ENCODE measurements at regions not wholly inside any gene's neighbourhood (a gene's known extent, or its start where the extent isn't known, plus 50 kb on each side); places are given as distances from the start of the nearest gene placed in this dataset.

DNA sequence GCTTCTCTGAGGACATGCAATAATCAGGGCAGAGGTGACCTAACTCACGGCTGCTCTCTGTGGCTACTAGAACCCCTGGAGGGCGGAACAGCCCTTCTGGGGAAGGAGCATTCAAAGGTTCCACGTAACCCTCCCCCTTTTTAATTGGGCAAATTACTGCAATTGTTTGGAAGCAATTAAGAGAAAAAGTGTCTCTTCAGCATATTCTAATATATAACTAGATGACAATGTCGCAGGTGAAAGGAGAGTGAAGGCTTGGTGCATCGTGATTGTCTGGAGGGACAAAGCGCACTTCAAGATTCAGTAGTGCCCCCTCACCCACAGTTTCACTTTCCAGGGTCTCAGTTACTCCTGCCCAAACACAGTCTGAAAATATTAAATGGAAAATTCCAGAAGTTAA lies 720.8 kb downstream of the DCDC2C start:
- Mint-ChIP-seq H3K27ac (no peak overlapping the region), H3K27me3 (no peaks in the 10 kb centered on the region), H3K4me1 (no peaks in the 10 kb centered on the region), H3K9me3 (peaks cover 2 to 14% (median 7%) of the 10 kb centered on the region in 7 donors), H3K4me3 (no peak overlapping the region), H3K36me3 (no peaks in the 10 kb centered on the region)
- Histone ChIP-seq H3K27ac (ENCODE audit: insufficient read depth, low read length, poor library complexity, severe bottlenecking) (no peak overlapping the region), H3K4me3 (ENCODE audit: low read depth, low read length) (no peak overlapping the region), H3K36me3 (ENCODE audit: control insufficient read depth, insufficient read depth, low read length) (no peaks in the 10 kb centered on the region), H3K4me1 (ENCODE audit: control insufficient read depth, insufficient read depth, low read length, poor library complexity, severe bottlenecking) (no peaks in the 10 kb centered on the region), H3K9me3 (ENCODE audit: control insufficient read depth in 2 of 2, low read length in 2 of 2) (peaks cover 0 to 5% of the 10 kb centered on the region in 2 experiments), H3K27me3 (ENCODE audit: control insufficient read depth, insufficient read depth, low read length) (no peaks in the 10 kb centered on the region)
- no peak for DNase-seq
- ATAC-seq (ENCODE audit: low read depth in 2 of 2), result no peak

DNA sequence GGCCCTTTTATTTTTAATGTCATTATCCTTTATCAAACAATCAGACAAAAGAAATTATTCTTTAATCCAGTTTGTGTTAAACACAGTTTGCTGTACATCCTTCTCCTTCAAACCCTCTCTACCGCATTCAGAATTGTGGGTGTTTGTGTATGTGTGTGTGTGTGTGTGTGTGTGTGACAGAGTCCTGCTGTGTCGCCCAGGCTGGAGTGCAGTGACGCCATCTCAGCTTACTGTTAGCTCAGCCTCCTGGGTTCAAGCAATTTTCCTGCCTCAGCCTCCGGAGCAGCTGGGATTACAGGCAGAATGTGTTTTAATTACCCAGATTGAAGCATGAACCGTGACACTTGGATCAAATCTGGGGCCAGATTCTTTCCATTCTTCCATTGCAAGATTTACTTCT lies 723.7 kb downstream of the DCDC2C start:
- no peak overlapping the region for H3K4me3 Mint-ChIP-seq
- ATAC-seq (ENCODE audit: low read depth in 2 of 2) (no peak), DNase-seq (no peak)
- no peak overlapping the region for H3K4me3 ChIP-seq (ENCODE audit: low read depth, low read length)
- no peaks in the 10 kb centered on the region for H3K36me3 ChIP-seq (ENCODE audit: control insufficient read depth, insufficient read depth, low read length)
- H3K9me3 Mint-ChIP-seq, result peaks cover 2 to 7% (median 4%) of the 10 kb centered on the region in 7 donors
- H3K9me3 ChIP-seq (ENCODE audit: control insufficient read depth in 2 of 2, low read length in 2 of 2), result no peaks in the 10 kb centered on the region
- H3K36me3 Mint-ChIP-seq, result no peaks in the 10 kb centered on the region
- no peak overlapping the region for H3K27ac ChIP-seq (ENCODE audit: insufficient read depth, low read length, poor library complexity, severe bottlenecking)
- H3K27ac Mint-ChIP-seq, result no peak overlapping the region
- no peaks in the 10 kb centered on the region for H3K27me3 ChIP-seq (ENCODE audit: control insufficient read depth, insufficient read depth, low read length)
- no peaks in the 10 kb centered on the region for H3K27me3 Mint-ChIP-seq
- H3K4me1 ChIP-seq (ENCODE audit: control insufficient read depth, insufficient read depth, low read length, poor library complexity, severe bottlenecking), result no peaks in the 10 kb centered on the region
- no peaks in the 10 kb centered on the region for H3K4me1 Mint-ChIP-seq

GRCh38 chr2:4445821-4446220 lies 742.4 kb downstream of the DCDC2C start:
- Mint-ChIP-seq H3K36me3 (no peaks in the 10 kb centered on the region), H3K27ac (no peak overlapping the region), H3K4me3 (no peak overlapping the region), H3K4me1 (no peaks in the 10 kb centered on the region), H3K9me3 (peaks cover 0 to 11% (median 5%) of the 10 kb centered on the region in 7 donors), H3K27me3 (no peaks in the 10 kb centered on the region)
- peaks cover 0 to 3% of the 10 kb centered on the region in 2 experiments for H3K9me3 ChIP-seq (ENCODE audit: control insufficient read depth in 2 of 2, low read length in 2 of 2)
- H3K27me3 ChIP-seq (ENCODE audit: control insufficient read depth, insufficient read depth, low read length), result no peaks in the 10 kb centered on the region
- no peak for DNase-seq
- no peak overlapping the region for H3K27ac ChIP-seq (ENCODE audit: insufficient read depth, low read length, poor library complexity, severe bottlenecking)
- no peak overlapping the region for H3K4me3 ChIP-seq (ENCODE audit: low read depth, low read length)
- no peaks in the 10 kb centered on the region for H3K36me3 ChIP-seq (ENCODE audit: control insufficient read depth, insufficient read depth, low read length)
- no peak for ATAC-seq (ENCODE audit: low read depth in 2 of 2)
- no peaks in the 10 kb centered on the region for H3K4me1 ChIP-seq (ENCODE audit: control insufficient read depth, insufficient read depth, low read length, poor library complexity, severe bottlenecking)

GRCh38 chr2:4454907-4455306 lies 751.5 kb downstream of the DCDC2C start:
- Histone ChIP-seq H3K4me3 (ENCODE audit: low read depth, low read length) (no peak overlapping the region), H3K9me3 (ENCODE audit: control insufficient read depth in 2 of 2, low read length in 2 of 2) (peaks cover 5 to 7% of the 10 kb centered on the region in 2 experiments), H3K27me3 (ENCODE audit: control insufficient read depth, insufficient read depth, low read length) (no peaks in the 10 kb centered on the region), H3K27ac (ENCODE audit: insufficient read depth, low read length, poor library complexity, severe bottlenecking) (no peak overlapping the region), H3K36me3 (ENCODE audit: control insufficient read depth, insufficient read depth, low read length) (no peaks in the 10 kb centered on the region), H3K4me1 (ENCODE audit: control insufficient read depth, insufficient read depth, low read length, poor library complexity, severe bottlenecking) (no peaks in the 10 kb centered on the region)
- no peak for ATAC-seq (ENCODE audit: low read depth in 2 of 2)
- Mint-ChIP-seq H3K27ac (no peak overlapping the region), H3K4me3 (no peak overlapping the region), H3K27me3 (no peaks in the 10 kb centered on the region), H3K9me3 (peaks cover 0 to 16% (median 9%) of the 10 kb centered on the region in 7 donors), H3K36me3 (no peaks in the 10 kb centered on the region), H3K4me1 (no peaks in the 10 kb centered on the region)
- DNase-seq, result no peak

GRCh38 chr2:4455486-4456155 lies 752.2 kb downstream of the DCDC2C start:
- DNase-seq (no peak), ATAC-seq (ENCODE audit: low read depth in 2 of 2) (no peak)
- Mint-ChIP-seq H3K4me1 (no peaks in the 10 kb centered on the region), H3K36me3 (no peaks in the 10 kb centered on the region), H3K9me3 (peaks cover 0 to 16% (median 9%) of the 10 kb centered on the region in 7 donors), H3K27ac (no peak overlapping the region), H3K4me3 (no peak overlapping the region), H3K27me3 (no peaks in the 10 kb centered on the region)
- Histone ChIP-seq H3K36me3 (ENCODE audit: control insufficient read depth, insufficient read depth, low read length) (no peaks in the 10 kb centered on the region), H3K27ac (ENCODE audit: insufficient read depth, low read length, poor library complexity, severe bottlenecking) (no peak overlapping the region), H3K9me3 (ENCODE audit: control insufficient read depth in 2 of 2, low read length in 2 of 2) (peaks cover 5 to 7% of the 10 kb centered on the region in 2 experiments), H3K27me3 (ENCODE audit: control insufficient read depth, insufficient read depth, low read length) (no peaks in the 10 kb centered on the region), H3K4me3 (ENCODE audit: low read depth, low read length) (no peak overlapping the region), H3K4me1 (ENCODE audit: control insufficient read depth, insufficient read depth, low read length, poor library complexity, severe bottlenecking) (no peaks in the 10 kb centered on the region)

- peaks cover 2 to 11% (median 7%) of the 10 kb centered on the region in 7 donors for H3K9me3 Mint-ChIP-seq
- Histone ChIP-seq H3K4me1 (ENCODE audit: control insufficient read depth, insufficient read depth, low read length, poor library complexity, severe bottlenecking) (no peaks in the 10 kb centered on the region), H3K4me3 (ENCODE audit: low read depth, low read length) (no peak overlapping the region), H3K9me3 (ENCODE audit: control insufficient read depth in 2 of 2, low read length in 2 of 2) (peaks cover 0 to 3% of the 10 kb centered on the region in 2 experiments), H3K27me3 (ENCODE audit: control insufficient read depth, insufficient read depth, low read length) (no peaks in the 10 kb centered on the region), H3K36me3 (ENCODE audit: control insufficient read depth, insufficient read depth, low read length) (no peaks in the 10 kb centered on the region), H3K27ac (ENCODE audit: insufficient read depth, low read length, poor library complexity, severe bottlenecking) (no peak overlapping the region)
- H3K4me1 Mint-ChIP-seq, result no peaks in the 10 kb centered on the region
- ATAC-seq (ENCODE audit: low read depth in 2 of 2) (no peak), DNase-seq (no peak)
- H3K4me3 Mint-ChIP-seq, result no peak overlapping the region
- H3K27me3 Mint-ChIP-seq, result no peaks in the 10 kb centered on the region
- no peaks in the 10 kb centered on the region for H3K36me3 Mint-ChIP-seq
- no peak overlapping the region for H3K27ac Mint-ChIP-seq
Measured at GRCh38 chr2:4464634-4465266, 761.4 kb downstream of the DCDC2C start.

DNA sequence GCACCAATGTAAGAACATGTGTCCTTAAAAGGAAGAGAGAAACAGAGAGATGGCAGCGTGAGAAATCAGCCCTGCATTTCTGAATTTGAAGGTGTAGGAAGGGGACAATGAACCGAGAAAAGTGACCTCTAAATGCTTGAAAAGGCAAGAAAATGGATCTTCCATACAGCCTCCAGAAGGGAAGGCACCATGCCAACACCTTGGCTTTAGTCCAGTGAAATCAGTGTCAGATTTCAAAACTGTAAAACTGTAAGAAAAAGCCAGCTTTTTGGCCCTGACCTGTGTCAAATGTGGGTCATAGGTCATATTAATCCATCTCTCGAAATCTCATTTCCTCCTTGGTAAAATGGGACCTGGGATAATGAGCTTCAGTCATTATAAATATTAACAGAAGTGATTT lies 762.3 kb downstream of the DCDC2C start:
- no peak for ATAC-seq (ENCODE audit: low read depth in 2 of 2)
- no peaks in the 10 kb centered on the region for H3K27me3 Mint-ChIP-seq

DNA sequence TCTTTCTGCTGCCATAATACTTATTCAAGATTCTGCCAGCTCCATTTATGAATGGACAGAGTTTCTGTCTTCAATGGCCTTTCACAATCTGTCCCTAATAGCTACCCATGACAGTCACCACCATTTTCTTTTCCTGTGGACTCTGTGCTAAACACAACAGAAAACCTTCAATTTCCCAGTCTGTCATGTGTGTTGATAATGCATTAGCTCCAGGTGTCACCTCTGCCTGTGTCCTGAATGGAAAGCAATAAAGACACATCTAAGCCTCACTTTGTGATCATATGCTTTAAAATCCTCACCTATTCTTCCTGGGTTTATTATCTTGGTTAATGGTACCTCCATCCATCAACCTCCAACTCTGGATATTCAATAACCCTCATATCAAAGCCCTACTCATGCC lies 772.2 kb downstream of the DCDC2C start:
- Histone ChIP-seq H3K27ac (ENCODE audit: insufficient read depth, low read length, poor library complexity, severe bottlenecking) (no peak overlapping the region), H3K27me3 (ENCODE audit: control insufficient read depth, insufficient read depth, low read length) (no peaks in the 10 kb centered on the region), H3K4me3 (ENCODE audit: low read depth, low read length) (no peak overlapping the region), H3K36me3 (ENCODE audit: control insufficient read depth, insufficient read depth, low read length) (no peaks in the 10 kb centered on the region), H3K4me1 (ENCODE audit: control insufficient read depth, insufficient read depth, low read length, poor library complexity, severe bottlenecking) (no peaks in the 10 kb centered on the region), H3K9me3 (ENCODE audit: control insufficient read depth in 2 of 2, low read length in 2 of 2) (peaks cover 0 to 8% of the 10 kb centered on the region in 2 experiments)
- ATAC-seq (ENCODE audit: low read depth in 2 of 2), result no peak
- DNase-seq, result no peak
- Mint-ChIP-seq H3K27ac (no peak overlapping the region), H3K4me3 (no peak overlapping the region), H3K4me1 (no peaks in the 10 kb centered on the region), H3K27me3 (no peaks in the 10 kb centered on the region), H3K36me3 (no peaks in the 10 kb centered on the region), H3K9me3 (peaks cover 1 to 31% (median 3%) of the 10 kb centered on the region in 7 donors)

More for the DNA sequence above, 762.3 kb downstream of the DCDC2C start:
- H3K9me3 Mint-ChIP-seq, result peaks cover 2 to 11% (median 7%) of the 10 kb centered on the region in 7 donors
- H3K27ac ChIP-seq (ENCODE audit: insufficient read depth, low read length, poor library complexity, severe bottlenecking), result no peak overlapping the region
- DNase-seq, result no peak
- H3K36me3 ChIP-seq (ENCODE audit: control insufficient read depth, insufficient read depth, low read length), result no peaks in the 10 kb centered on the region
- H3K27ac Mint-ChIP-seq, result no peak overlapping the region
- peaks cover 0 to 3% of the 10 kb centered on the region in 2 experiments for H3K9me3 ChIP-seq (ENCODE audit: control insufficient read depth in 2 of 2, low read length in 2 of 2)
- H3K27me3 ChIP-seq (ENCODE audit: control insufficient read depth, insufficient read depth, low read length), result no peaks in the 10 kb centered on the region
- no peaks in the 10 kb centered on the region for H3K36me3 Mint-ChIP-seq
- no peaks in the 10 kb centered on the region for H3K4me1 Mint-ChIP-seq
- H3K4me3 Mint-ChIP-seq, result no peak overlapping the region
- H3K4me1 ChIP-seq (ENCODE audit: control insufficient read depth, insufficient read depth, low read length, poor library complexity, severe bottlenecking), result no peaks in the 10 kb centered on the region
- no peak overlapping the region for H3K4me3 ChIP-seq (ENCODE audit: low read depth, low read length)

Data from CD4-positive, CD25-positive, alpha-beta regulatory T cell (primary cell).